CD4-positive, alpha-beta T cell (primary cell): ENCODE measurements at regions not wholly inside any gene's neighbourhood (a gene's known extent, or its start where the extent isn't known, plus 50 kb on each side); places are given as distances from the start of the nearest gene placed in this dataset.

Source experiments
- ATAC-seq: fragments of 200-7000 bp; cut with Tn5 transposase; one replicate; pipeline ENCODE4 v1.10.0; 2022; ENCODE audit warnings: mild to moderate bottlenecking; ENCODE audit not compliant: poor library complexity
- CTCF ChIA-PET: fragments of 350-600 bp; sonication (Branson Sonifier 250); formaldehyde crosslinking; loops from one replicate; lab custom pipeline; 2021; ENCODE audit warnings: antibody characterized with exemption, inconsistent platforms; lab: Charles Lee
- POLR2A ChIA-PET: fragments of 350-600 bp; sonication (Branson Sonifier 250); formaldehyde crosslinking; loops from one replicate; lab custom pipeline; 2021; ENCODE audit warnings: antibody characterized with exemption, inconsistent platforms; lab: Charles Lee
- DNase-seq, 14 experiments: peaks; one replicate each; pipeline ENCODE4 v3.0.0-alpha.2; 2013 to 2020; ENCODE audit warnings: mixed read lengths in 2 of 14
- H3K27ac ChIP-seq, 2 donors: one replicate each; pipeline versions ENCODE4 v1.5.1 to v1.7.0; 2013; ENCODE audit warnings: low read length in 2 of 2, low read depth in 1 of 2, mild to moderate bottlenecking in 1 of 2
- H3K27me3 ChIP-seq, 2 experiments: 1 replicate in 1 of 2; 2 replicates in 1 of 2; pipeline versions ENCODE4 v1.6.1 to v1.7.0; 2013; ENCODE audit warnings: low read length in 2 of 2, control low read depth in 1 of 2, mild to moderate bottlenecking in 1 of 2, moderate library complexity in 1 of 2; ENCODE audit not compliant: insufficient read depth in 2 of 2, control insufficient read depth in 1 of 2
- H3K36me3 ChIP-seq: one replicate; pipeline ENCODE4 v1.6.1; 2013; ENCODE audit warnings: low read length, control low read depth; ENCODE audit not compliant: insufficient read depth
- H3K4me1 ChIP-seq: one replicate; pipeline ENCODE4 v1.6.1; 2013; ENCODE audit warnings: low read length, control low read depth; ENCODE audit not compliant: insufficient read depth
- H3K4me3 ChIP-seq: one replicate; pipeline ENCODE4 v1.5.1; 2013; ENCODE audit warnings: mild to moderate bottlenecking, low read length, moderate library complexity
- H3K9me3 ChIP-seq, 2 experiments: 1 replicate in 1 of 2; 2 replicates in 1 of 2; pipeline versions ENCODE4 v1.6.1 to v1.7.0; 2013; ENCODE audit warnings: low read length in 2 of 2, mild to moderate bottlenecking in 2 of 2, control low read depth in 1 of 2, moderate library complexity in 1 of 2; ENCODE audit not compliant: control insufficient read depth in 1 of 2, insufficient read depth in 1 of 2
- H3K27ac Mint-ChIP-seq: one replicate; pipeline ENCODE4 v1.8.0; 2020; ENCODE audit warnings: mixed read lengths
- H3K27me3 Mint-ChIP-seq: one replicate; pipeline ENCODE4 v1.8.0; 2021; ENCODE audit warnings: mixed read lengths
- H3K36me3 Mint-ChIP-seq: one replicate; pipeline ENCODE4 v1.8.0; 2021; ENCODE audit warnings: low read depth, mixed read lengths
- H3K4me1 Mint-ChIP-seq: one replicate; pipeline ENCODE4 v1.8.0; 2021; ENCODE audit warnings: low read depth, mixed read lengths
- H3K4me3 Mint-ChIP-seq: one replicate; pipeline ENCODE4 v1.8.0; 2020; ENCODE audit warnings: mild to moderate bottlenecking, mixed read lengths
- H3K9me3 Mint-ChIP-seq: one replicate; pipeline ENCODE4 v1.8.0; 2020; ENCODE audit warnings: mixed read lengths
- CTCF ChIP-seq: fragments of 200-600 bp; IDR thresholded peaks from one replicate; pipeline ENCODE4 v1.8.0; 2022; ENCODE audit warnings: antibody characterized with exemption, mild to moderate bottlenecking
- intact Hi-C, 2 experiments: fragments of 100-400 bp; cut with DNase I in 1 of 2; cut with micrococcal nuclease in 1 of 2; formaldehyde crosslinking; loops; one replicate each; pipeline versions ENCODE4 v1.15.1 to v1.9.0; 2023 to 2025; cut with DNase I, micrococcal nuclease

GRCh38 chr13:84413016-84413415 is 530.7 kb upstream of the SLITRK1 start:
- ATAC-seq (no peak), DNase-seq (no peak)
- intact Hi-C loops = no loop called here
- H3K4me3 ChIP-seq = no peak overlapping the region
- H3K36me3 ChIP-seq = no peaks in the 10 kb centered on the region
- Mint-ChIP-seq H3K27me3 (no peaks in the 10 kb centered on the region), H3K36me3 (no peaks in the 10 kb centered on the region), H3K9me3 (peaks cover 9% of the 10 kb centered on the region), H3K4me1 (no peaks in the 10 kb centered on the region), H3K4me3 (no peak overlapping the region), H3K27ac (no peak overlapping the region)
- H3K27me3 ChIP-seq = no peaks in the 10 kb centered on the region
- H3K9me3 ChIP-seq = no peaks in the 10 kb centered on the region
- ChIA-PET POLR2A (no interaction called here), CTCF (no interaction called here)
- H3K4me1 ChIP-seq = no peaks in the 10 kb centered on the region
- no peak for TF ChIP-seq CTCF
- H3K27ac ChIP-seq = no peak overlapping the region

GRCh38 chr13:84405286-84405685 is 523.0 kb upstream of the SLITRK1 start:
- no peak overlapping the region for H3K4me3 Mint-ChIP-seq
- peaks cover 0 to 4% of the 10 kb centered on the region in 2 experiments for H3K9me3 ChIP-seq
- H3K4me3 ChIP-seq = no peak overlapping the region
- no peak overlapping the region for H3K27ac ChIP-seq
- H3K27me3 ChIP-seq = no peaks in the 10 kb centered on the region
- H3K27me3 Mint-ChIP-seq = no peaks in the 10 kb centered on the region
- intact Hi-C loops = no loop called here
- no peaks in the 10 kb centered on the region for H3K36me3 ChIP-seq
- DNase-seq = no peak
- no peaks in the 10 kb centered on the region for H3K36me3 Mint-ChIP-seq
- no peak for ATAC-seq
- no peak for TF ChIP-seq CTCF
- no peaks in the 10 kb centered on the region for H3K4me1 Mint-ChIP-seq
- ChIA-PET POLR2A (no interaction called here), CTCF (no interaction called here)
- no peaks in the 10 kb centered on the region for H3K4me1 ChIP-seq
- H3K9me3 Mint-ChIP-seq = peaks cover 2% of the 10 kb centered on the region
- H3K27ac Mint-ChIP-seq = no peak overlapping the region

- TF ChIP-seq CTCF = no peak
- Mint-ChIP-seq H3K9me3 (peaks cover 3% of the 10 kb centered on the region), H3K4me3 (no peak overlapping the region), H3K4me1 (no peaks in the 10 kb centered on the region), H3K27me3 (no peaks in the 10 kb centered on the region), H3K36me3 (no peaks in the 10 kb centered on the region), H3K27ac (no peak overlapping the region)
- no peaks in the 10 kb centered on the region for H3K27me3 ChIP-seq
- no peak overlapping the region for H3K4me3 ChIP-seq
- intact Hi-C loops = no loop called here
- CTCF ChIA-PET = no interaction called here
- peaks cover 0 to 8% of the 10 kb centered on the region in 2 experiments for H3K9me3 ChIP-seq
- H3K27ac ChIP-seq = no peak overlapping the region
- ATAC-seq (no peak), DNase-seq (no peak)
- H3K36me3 ChIP-seq = no peaks in the 10 kb centered on the region
- POLR2A ChIA-PET = no interaction called here
- H3K4me1 ChIP-seq = no peaks in the 10 kb centered on the region
Measured at GRCh38 chr13:84400706-84401105, 518.4 kb upstream of the SLITRK1 start.
